ENCODE measurements at regions not wholly inside any gene's neighbourhood (a gene's known extent, or its start where the extent isn't known, plus 50 kb on each side); places are given as distances from the start of the nearest gene placed in this dataset.

DNA sequence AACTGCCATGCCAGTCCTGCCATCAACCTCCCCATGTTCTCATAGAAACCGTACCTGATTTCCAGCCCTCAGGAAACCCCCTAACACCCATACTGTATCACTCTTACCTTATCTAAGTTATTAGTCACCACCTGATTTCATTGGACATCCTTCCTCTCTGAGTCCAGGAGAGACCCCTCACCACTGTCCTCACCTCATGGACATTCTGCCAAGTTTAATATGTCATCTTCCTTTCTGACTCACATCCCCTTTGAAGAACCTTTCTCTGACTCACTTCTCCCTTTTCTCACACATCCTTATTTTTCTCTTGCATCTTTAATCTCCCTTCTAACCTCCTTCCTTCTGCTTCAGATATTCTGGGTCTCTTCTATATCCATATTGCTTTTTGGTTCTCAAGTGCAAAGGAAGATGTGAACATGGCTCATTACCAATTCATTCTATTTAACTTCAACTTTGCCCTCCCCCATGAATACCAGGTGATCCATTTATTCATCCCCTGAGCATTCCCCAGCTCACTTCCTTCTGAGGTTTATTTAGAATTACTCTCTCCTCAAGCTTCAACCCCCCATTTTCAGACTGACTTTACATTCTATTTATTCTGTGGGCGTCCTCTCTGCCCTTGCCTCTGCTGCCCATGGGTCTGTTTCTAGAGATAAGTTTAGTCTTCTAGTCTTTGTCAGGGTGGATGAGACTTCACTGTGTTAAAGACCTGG, 206.8 kb upstream of the ESRRG start:
- no peaks in the 10 kb centered on the region for H3K79me2 ChIP-seq (ENCODE audit: control insufficient read depth, insufficient read depth, low read length)
- FAIRE-seq (no peak), DNase-seq (ENCODE audit: extremely low read depth in 1 of 4, low spot score in 3 of 4) (no peak), ATAC-seq (no peak)
- CTCF ChIA-PET (ENCODE audit: low intra/inter-chr PET ratio): no interaction called here
- POLR2A ChIA-PET: no interaction called here
- H3K27ac ChIP-seq (ENCODE audit: extremely low read depth, low read depth, low read length): no peak overlapping the region
- H3K9me3 ChIP-seq (replicated peaks; ENCODE audit: control insufficient read depth, insufficient read depth, low read depth, low read length): no peaks in the 10 kb centered on the region
- no TSS peak for BruUV-seq (replicated peaks)
- H3K27me3 ChIP-seq (ENCODE audit: control insufficient read depth in 2 of 2, insufficient read depth in 2 of 2, low read length in 2 of 2): no peaks in the 10 kb centered on the region
- no peak overlapping the region for H2AFZ ChIP-seq (ENCODE audit: low read depth, low read length)
- no peaks in the 10 kb centered on the region for H3K4me1 ChIP-seq (replicated peaks in 1 of 2; ENCODE audit: control insufficient read depth in 2 of 2, insufficient read depth in 2 of 2, low read length in 2 of 2)
- in situ Hi-C loops (cut with MboI): no loop called here
- 0% methylated on average over 2 of the region's 2 CpGs for WGBS (ENCODE audit: insufficient coverage, low coverage, missing lambda C conversion rate)
- no peak overlapping the region for H3K4me3 ChIP-seq
- intact Hi-C loops (cut with micrococcal nuclease): no loop called here
- TF ChIP-seq, protein P1, sequence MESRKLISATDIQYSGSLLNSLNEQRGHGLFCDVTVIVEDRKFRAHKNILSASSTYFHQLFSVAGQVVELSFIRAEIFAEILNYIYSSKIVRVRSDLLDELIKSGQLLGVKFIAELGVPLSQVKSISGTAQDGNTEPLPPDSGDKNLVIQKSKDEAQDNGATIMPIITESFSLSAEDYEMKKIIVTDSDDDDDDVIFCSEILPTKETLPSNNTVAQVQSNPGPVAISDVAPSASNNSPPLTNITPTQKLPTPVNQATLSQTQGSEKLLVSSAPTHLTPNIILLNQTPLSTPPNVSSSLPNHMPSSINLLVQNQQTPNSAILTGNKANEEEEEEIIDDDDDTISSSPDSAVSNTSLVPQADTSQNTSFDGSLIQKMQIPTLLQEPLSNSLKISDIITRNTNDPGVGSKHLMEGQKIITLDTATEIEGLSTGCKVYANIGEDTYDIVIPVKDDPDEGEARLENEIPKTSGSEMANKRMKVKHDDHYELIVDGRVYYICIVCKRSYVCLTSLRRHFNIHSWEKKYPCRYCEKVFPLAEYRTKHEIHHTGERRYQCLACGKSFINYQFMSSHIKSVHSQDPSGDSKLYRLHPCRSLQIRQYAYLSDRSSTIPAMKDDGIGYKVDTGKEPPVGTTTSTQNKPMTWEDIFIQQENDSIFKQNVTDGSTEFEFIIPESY (CRISPR knock-in tag; IDR thresholded peaks at IDR 0.05): no peak
- TF ChIP-seq ZBTB8A (IDR thresholded peaks at IDR 0.05; ENCODE audit: partially characterized antibody): no peak
- no peak for TF ChIP-seq POLR2AphosphoS2 (IDR thresholded peaks at IDR 0.05; ENCODE audit: low read length)
- no peak for TF ChIP-seq SAFB (IDR thresholded peaks at IDR 0.05; ENCODE audit: borderline replicate concordance, low read depth, low read length)
- TF ChIP-seq ETV1 (tag; conservative IDR thresholded peaks at IDR 0.05; ENCODE audit: low read depth): no peak
- TF ChIP-seq, protein P2, sequence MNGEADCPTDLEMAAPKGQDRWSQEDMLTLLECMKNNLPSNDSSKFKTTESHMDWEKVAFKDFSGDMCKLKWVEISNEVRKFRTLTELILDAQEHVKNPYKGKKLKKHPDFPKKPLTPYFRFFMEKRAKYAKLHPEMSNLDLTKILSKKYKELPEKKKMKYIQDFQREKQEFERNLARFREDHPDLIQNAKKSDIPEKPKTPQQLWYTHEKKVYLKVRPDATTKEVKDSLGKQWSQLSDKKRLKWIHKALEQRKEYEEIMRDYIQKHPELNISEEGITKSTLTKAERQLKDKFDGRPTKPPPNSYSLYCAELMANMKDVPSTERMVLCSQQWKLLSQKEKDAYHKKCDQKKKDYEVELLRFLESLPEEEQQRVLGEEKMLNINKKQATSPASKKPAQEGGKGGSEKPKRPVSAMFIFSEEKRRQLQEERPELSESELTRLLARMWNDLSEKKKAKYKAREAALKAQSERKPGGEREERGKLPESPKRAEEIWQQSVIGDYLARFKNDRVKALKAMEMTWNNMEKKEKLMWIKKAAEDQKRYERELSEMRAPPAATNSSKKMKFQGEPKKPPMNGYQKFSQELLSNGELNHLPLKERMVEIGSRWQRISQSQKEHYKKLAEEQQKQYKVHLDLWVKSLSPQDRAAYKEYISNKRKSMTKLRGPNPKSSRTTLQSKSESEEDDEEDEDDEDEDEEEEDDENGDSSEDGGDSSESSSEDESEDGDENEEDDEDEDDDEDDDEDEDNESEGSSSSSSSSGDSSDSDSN (IDR thresholded peaks at IDR 0.05; ENCODE audit: borderline replicate concordance in 1 of 2, low read depth in 2 of 2, low read length in 2 of 2): no peak
- TF ChIP-seq RAD51 (IDR thresholded peaks at IDR 0.05; ENCODE audit: borderline replicate concordance, low read depth): no peak
- TF ChIP-seq, protein P3, sequence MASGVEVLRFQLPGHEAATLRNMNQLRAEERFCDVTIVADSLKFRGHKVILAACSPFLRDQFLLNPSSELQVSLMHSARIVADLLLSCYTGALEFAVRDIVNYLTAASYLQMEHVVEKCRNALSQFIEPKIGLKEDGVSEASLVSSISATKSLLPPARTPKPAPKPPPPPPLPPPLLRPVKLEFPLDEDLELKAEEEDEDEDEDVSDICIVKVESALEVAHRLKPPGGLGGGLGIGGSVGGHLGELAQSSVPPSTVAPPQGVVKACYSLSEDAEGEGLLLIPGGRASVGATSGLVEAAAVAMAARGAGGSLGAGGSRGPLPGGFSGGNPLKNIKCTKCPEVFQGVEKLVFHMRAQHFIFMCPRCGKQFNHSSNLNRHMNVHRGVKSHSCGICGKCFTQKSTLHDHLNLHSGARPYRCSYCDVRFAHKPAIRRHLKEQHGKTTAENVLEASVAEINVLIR (CRISPR knock-in tag; IDR thresholded peaks at IDR 0.05): no peak
- no peak for TF ChIP-seq CEBPG (CRISPR knock-in tag; IDR thresholded peaks at IDR 0.05)
- no peak for TF ChIP-seq CEBPG (tag; conservative IDR thresholded peaks at IDR 0.05 in 1 of 2, IDR thresholded peaks at IDR 0.05 in 1 of 2)
- no peaks in the 10 kb centered on the region for H3K9me1 ChIP-seq (ENCODE audit: control insufficient read depth, insufficient read depth, low read length)
- no peak overlapping the region for H3K4me2 ChIP-seq (ENCODE audit: insufficient read depth, low read length)
- H3K36me3 ChIP-seq (ENCODE audit: control insufficient read depth, insufficient read depth, low read length): no peaks in the 10 kb centered on the region
- H3K9ac ChIP-seq (ENCODE audit: insufficient read depth in 1 of 2, low read depth in 2 of 2, low read length in 2 of 2): no peak overlapping the region
- H4K20me1 ChIP-seq (replicated peaks; ENCODE audit: control insufficient read depth, insufficient read depth, low read length): no peaks in the 10 kb centered on the region
